ENCODE measurements at regions not wholly inside any gene's neighbourhood (a gene's known extent, or its start where the extent isn't known, plus 50 kb on each side); places are given as distances from the start of the nearest gene placed in this dataset.
"Not testable (repeated sequence)": the region's sequence is repeated elsewhere in the genome, so short reads cannot be mapped to it uniquely, and the experiment has no call there.

DNA sequence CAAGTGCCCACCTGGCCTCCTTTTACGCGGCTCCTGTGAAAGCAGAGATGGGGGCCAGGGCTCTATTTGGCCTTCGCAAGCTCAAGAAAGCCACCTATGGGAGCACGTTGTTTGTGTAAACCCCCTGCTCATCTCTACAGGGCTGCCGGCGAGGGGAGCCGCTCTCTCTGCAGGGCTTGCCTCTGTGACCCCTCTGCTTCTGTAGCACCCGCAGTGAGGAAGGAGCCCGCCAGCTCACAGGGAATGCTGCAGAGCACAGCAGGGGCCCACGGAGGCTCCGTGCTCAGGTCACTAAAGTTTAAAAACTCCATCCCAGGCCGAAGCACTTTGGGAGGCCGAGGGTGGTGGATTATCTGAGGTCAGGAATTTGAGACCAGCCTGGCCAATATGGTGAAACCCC is 376.8 kb downstream of the IRX2 start:
- no peak for DNase-seq

- DNase-seq: no peak
These were observed 377.8 kb downstream of the IRX2 start for GRCh38 chr5:2373631-2374030.

DNA sequence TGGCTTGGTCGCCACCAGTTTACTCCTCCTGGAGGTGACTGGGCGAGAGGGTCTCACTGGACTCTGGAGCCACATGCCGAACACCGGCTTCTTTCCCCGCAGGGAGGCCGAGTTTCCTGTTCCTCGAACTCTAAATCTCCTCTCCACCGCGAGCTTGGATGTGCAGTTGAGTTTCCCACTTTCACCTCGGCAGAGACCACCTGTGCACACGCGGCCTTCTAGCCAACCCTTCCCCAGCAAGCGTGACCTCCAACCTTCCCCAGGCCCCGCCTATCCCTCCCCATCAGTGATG is 380.1 kb downstream of the IRX2 start:
- no peak for DNase-seq

DNA sequence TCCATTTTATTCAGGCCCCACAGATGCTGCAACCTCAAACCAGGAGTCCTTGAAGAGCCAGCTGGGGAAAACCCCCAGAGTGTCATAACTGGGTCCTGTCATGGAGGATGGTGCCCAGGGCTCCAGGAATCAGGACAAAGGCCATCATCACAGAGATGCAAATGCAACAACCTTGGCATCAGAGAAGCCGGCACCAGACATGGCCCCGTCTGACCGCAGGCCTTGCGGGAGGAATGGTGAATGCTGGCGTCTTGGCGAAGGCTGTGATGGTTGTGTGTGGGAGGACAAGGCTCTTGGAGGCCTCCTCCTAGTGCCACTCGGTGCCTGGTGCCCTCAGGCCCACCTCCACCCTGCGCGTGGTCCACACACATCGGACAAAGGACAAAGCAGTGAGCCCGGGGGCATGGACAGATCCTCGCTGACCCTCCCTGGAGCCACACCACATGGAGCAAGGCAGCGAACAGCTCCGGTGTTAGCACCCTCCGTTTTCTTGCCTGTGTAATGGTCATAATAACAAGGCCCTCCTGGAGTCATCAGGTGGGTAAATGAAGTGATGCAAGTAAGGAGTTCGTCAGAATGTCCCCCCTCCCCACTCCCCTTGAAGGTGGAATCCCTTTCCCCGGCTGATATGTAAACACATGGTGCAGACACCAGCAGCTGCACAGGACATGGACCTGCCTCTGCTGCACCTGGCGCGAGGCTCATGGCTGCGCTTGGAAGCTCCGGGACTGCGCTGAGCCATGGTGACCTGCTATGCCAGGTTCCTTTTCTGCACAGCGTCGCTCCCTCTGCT is 380.7 kb downstream of the IRX2 start:
- DNase-seq: no peak

GRCh38 chr5:2369178-2369577 is 382.3 kb downstream of the IRX2 start:
- DNase-seq: no peak

DNA sequence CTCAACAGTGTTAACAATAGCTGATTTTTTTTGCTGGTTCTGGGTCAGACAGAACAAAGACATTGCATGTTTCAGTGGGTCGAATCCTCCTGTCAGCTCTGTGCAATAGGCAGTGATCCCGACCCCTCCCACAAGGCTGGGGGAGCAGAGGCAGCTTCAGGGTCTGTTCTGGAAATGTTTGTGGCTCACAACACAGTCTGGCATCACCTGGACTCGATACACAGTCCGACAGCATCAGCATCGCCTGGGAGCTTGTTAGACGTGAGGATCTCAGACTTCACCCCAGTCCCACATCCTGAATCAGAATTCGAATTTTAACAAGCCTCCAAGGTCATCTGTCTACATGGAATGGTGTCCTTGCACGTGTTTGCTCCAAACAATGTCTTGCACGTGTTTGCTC is 384.7 kb downstream of the IRX2 start:
- DNase-seq: no peak

DNA sequence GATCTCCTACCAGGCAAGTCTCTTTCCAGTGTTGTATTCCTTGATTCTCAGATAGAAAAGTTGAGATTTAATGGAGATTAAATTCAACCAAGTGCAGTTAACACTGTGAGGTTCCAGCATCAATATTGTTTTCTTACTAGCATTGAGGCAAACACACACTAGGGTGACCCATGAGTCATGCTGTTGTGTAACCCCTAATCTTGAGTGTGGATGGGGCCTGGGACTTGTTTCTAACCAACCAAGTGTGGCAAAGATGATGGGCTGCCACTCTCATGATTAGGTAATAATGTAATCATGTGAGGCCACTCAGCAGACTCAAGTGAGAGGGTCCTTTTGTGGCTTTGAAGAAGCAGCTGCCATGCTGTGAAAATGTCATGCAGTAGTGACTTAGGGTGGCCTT is 394.2 kb downstream of the IRX2 start:
- DNase-seq: no peak

DNA sequence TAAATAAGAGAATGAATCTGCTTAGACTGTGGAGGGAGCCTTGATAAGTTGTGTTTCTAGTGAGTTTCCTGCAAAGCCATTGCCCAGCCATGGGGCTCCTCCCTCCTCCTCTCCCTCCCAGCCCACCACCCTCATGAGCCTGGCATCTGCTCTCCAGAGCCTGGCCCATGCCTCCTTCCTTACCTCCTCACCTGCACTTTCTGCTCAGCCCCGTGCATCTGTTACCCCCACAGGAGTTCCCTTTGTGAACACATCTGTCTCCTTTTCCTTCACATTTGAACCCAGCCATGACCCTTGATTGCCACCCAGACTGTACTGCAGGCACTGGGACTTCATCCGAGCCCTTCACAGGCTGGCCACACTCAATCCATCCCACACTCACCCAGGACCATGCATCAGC is 395.6 kb downstream of the IRX2 start:
- no peak for DNase-seq

GRCh38 chr5:2353871-2354440 is 397.5 kb downstream of the IRX2 start:
- no peak for DNase-seq

DNA sequence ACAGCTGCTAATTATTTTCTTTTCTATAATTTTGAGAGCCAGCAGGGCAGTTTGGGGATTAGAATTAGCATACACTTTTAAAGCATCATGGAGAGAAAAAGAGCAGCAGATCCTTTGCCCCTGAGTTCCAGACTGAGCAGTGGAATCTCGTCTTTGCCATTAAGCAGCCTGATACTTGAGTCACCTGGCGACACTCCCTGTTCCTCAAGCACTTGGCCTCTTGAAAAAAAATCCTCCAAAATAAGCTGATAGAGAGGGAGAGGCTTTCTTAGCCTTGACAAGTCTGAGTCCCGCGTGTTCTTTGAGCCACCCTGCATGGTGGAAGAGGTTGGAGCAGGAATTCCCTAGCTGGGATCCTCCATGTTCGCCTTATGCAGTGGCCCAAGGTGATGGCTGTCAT is 398.3 kb downstream of the IRX2 start:
- DNase-seq: no peak

- no peak for DNase-seq
These were observed 399.2 kb downstream of the IRX2 start for GRCh38 chr5:2352101-2352861.

GRCh38 chr5:2349768-2350167 is 401.7 kb downstream of the IRX2 start:
- DNase-seq: not testable (repeated sequence)

GRCh38 chr5:2338686-2339085 is 412.8 kb downstream of the IRX2 start:
- no peak for DNase-seq

GRCh38 chr5:2335733-2336515 is 415.6 kb downstream of the IRX2 start:
- no peak for DNase-seq

DNA sequence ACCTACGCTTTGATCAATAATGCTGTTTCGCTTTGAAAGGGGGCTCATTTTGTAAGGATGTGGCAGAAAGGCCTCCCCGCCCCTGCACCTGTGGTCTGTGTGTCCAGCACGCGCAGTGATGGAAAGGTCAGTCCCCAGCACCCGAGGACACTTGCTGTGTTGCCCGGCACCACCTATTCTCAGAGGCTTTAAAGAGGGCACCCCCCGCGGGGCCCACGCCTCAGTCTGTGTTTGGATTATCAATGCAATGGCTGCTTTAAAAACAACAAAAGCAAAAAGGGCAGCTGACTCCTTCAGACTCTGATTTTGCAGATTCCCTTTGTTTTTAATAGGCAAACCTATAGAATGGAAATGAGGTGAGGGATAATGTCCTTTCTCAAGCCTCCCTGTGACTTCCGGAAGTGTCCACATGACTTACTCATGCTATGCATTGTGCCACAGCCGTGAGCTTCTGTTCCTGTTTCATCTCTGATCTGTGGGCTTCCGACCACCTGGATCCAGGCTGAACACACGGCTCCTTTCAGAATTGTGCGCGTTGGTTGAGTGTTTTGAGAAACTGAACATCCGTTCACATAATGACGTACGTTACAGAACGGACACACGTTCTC is 416.2 kb downstream of the IRX2 start:
- DNase-seq: no peak

DNA sequence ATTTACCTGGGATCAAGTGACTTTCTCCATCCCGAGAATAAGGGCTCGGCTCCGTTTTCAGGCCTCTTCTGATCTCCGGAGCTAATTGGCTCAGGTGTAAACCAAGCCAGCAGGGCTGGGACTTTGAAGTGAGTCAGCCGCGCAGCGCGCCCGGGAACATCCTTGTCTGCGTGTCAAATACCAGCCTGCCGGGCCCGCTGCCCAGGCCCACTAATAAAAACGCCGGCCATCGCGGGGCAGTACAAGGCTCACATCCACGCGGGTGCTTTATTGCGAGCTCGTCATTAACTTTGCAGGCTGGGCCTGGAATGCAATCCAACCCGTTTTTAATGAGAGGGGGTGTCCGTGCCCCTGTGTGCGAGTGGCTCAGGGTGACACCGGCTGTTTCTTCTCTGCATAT is 416.8 kb downstream of the IRX2 start:
- no peak for DNase-seq

DNA sequence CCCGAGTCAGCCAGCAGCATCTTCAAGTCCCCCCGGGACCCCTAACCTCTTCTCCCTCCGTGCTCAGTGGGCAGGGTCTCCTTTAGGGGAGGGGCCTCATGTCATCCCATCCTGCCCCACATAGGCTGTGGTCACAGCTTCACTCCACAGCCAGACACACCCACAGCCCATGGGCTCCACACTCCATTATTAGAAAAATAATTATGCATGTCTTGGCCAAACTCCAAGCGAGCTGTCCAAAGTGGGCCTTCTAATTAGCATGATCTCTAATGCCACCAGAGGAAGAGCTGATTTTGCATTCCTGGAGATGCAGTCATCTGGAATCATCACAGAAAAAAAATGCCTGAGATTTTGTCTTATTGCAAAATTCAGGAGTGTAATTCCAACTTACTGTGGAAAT is 418.2 kb downstream of the IRX2 start:
- DNase-seq: no peak

GRCh38 chr5:2332521-2332920 is 419.0 kb downstream of the IRX2 start:
- no peak for DNase-seq

- no peak for DNase-seq
These were observed 420.9 kb downstream of the IRX2 start for GRCh38 chr5:2330325-2331130.

DNA sequence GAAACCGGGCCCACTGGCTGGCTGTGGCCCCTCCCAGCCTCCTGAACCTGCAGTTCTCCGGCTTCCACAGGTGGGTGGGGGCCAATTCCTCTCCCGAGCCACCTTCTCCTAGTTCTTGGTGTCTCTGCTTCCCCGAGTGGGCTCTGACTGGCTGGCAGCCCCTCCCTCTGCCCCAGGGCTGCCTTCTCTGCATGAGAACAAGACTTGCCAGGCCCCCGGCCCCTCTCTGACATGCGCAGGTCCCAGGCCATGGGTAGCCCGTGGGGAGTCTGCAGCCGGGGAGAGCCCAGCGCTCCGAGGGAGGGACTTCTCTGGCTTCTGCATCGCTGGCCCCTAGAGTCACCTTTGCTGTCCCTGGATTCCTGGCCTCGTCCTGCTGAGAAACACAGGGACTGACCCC is 421.7 kb downstream of the IRX2 start:
- no peak for DNase-seq

GRCh38 chr5:2326601-2327000 is 424.9 kb downstream of the IRX2 start:
- no peak for DNase-seq

- no peak for DNase-seq
These were observed 426.7 kb downstream of the IRX2 start for GRCh38 chr5:2324788-2325187.

All from activated CD4-positive, CD25-positive, alpha-beta regulatory T cell treated with anti-CD3 and anti-CD28 coated beads, Interleukin-2, amount 50 U/mL, for 72 hours (primary cell).